Activated T-cell treated with anti-CD3 and anti-CD28 coated beads for 4 hours (primary cell): ENCODE measurements at regions not wholly inside any gene's neighbourhood (a gene's known extent, or its start where the extent isn't known, plus 50 kb on each side); places are given as distances from the start of the nearest gene placed in this dataset.

ENCODE experiments used
- DNase-seq: peaks from one replicate; pipeline ENCODE4 v3.0.0-alpha.2; 2020

GRCh38 chr9:129377181-129377580 is 199.1 kb upstream of the IER5L start:
- no peak for DNase-seq

DNA sequence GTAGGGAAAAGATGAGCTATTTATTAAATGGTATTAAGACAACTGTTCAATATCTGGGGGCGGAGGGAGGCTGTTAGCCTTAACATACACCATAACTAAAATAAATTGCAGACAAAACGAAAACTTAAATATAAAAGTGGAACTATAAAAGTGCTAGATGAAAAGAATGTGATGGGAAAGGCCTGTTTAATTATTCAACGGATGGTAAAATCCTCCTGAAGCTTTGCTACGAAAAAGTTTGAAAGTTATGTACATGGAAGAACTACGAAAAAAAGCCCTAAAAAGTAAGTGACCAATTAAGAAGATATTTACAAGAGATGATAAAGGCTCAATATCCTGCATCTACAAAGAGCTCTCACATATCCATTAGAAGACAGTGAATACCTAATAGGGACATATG is 197.8 kb upstream of the IER5L start:
- no peak for DNase-seq

DNA sequence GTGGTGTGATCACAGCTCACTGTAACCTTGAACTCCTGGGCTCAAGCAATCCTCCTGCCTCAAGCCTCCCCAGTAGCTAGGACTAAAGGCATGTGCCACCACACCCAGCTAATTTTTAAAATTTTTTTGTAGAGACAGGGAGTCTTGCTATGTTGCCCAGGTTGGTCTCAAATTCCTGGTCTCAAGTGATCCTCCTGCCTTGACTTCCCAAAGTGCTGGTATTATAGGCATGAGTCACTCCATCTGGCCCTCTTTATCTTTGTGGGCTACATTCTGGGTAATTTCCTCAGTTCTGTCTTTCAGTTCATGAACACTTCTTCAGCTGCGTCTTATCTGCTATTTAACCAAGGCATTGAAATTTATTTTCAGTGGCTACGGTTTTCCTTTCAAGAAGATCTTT is 196.6 kb upstream of the IER5L start:
- no peak for DNase-seq

DNA sequence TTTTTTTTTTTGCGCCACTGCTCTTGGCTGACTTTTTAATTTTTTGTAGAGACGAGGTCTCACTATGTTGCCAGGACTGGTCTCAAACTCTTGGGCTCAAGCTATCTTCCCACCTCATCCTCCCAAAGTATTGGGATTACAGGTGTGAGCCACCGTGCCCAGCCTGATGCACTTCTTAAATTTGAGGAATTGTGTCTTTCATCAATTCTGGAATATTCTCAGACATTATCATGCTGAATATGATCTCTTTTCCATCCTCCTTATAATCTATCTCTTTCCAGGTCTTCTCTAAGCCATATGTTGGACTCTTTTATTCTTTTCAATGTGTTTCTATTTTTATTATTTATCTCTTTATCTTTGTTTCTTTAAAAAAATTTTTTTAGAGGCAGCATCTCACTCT is 196.2 kb upstream of the IER5L start:
- no peak for DNase-seq

GRCh38 chr9:129373361-129373760 is 195.3 kb upstream of the IER5L start:
- DNase-seq: no peak

GRCh38 chr9:129370770-129371169 is 192.7 kb upstream of the IER5L start:
- DNase-seq: no peak

DNA sequence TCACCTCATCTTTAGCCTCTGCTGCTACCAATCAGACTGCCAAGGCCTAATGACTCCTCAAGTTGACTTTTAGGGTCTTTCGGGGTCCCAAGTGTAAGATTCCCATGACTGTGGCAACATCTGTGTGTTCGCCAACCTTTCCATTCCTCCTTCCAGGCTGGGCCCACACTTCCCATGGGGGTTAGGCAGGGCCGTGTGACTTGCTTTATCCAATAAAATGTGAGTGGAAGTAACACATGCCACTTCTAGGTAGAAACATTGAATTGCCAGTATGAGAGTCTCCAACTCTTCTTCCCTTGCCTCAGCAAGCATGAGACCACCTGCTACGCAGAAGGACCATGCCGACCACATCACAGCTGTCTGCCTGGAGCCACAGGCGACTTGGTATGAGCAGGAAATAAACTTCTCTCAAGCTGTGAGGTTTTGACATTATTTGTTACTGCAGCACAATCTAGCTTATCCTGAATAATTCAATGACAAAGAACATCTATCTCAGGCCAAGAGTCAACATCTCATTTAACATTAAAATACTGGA is 190.4 kb upstream of the IER5L start:
- no peak for DNase-seq

- DNase-seq: no peak
Observed at GRCh38 chr9:129367287-129367686, 189.2 kb upstream of the IER5L start.

DNA sequence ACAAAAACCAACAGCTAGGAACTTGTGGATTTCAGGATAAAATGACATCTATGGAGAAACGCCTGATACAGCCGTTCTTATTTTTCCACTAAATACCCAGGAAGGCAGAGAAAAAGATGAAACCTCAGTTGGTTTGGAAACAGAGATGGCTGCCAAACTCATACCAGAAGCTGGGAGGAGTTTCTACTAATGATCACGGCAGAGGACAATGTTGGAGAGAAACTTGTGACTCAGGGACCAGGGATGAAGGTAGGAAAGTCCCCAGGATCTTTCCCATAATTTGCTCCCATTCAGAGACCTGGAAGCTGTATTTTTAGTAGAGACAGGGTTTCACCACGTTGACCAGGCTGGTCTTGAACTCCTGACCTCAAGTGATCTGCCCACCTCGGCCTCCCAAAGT is 187.1 kb upstream of the IER5L start:
- no peak for DNase-seq

- no peak for DNase-seq
Observed at GRCh38 chr9:129363216-129363873, 185.3 kb upstream of the IER5L start.

DNA sequence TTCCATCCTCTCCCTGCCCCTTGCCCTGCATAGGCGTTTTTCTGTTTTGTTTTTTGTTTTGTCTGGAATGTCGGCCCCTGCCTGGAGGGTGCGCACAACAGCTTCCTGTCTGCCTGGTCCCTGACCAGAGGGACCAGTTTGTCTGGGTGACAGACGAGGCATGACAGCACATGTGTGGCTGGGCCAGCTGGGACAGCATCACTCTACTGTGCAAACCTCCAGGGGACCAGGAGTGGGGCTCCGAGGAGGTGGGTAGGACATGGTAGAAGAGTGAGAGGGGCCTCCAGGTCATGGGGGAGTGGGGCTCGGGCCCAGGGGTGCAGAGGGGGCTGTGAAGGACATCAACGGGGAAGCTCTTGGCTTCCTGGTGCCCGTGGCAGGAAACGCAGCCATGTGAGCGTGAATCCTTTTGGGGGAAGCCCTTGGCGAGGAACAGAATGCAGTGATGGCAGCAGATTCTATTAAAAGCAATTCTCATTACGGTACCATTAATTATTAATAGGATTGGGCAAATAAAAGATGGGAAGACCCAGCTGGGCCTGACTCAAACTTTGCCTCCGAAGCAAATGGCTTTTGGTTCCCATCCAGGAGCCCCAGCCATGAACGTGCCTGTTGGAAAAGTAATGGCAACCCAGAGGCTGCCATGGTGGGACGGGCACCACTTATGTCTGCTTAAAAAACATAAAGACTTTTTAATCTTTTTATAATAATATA is 184.4 kb upstream of the IER5L start:
- DNase-seq: no peak

DNA sequence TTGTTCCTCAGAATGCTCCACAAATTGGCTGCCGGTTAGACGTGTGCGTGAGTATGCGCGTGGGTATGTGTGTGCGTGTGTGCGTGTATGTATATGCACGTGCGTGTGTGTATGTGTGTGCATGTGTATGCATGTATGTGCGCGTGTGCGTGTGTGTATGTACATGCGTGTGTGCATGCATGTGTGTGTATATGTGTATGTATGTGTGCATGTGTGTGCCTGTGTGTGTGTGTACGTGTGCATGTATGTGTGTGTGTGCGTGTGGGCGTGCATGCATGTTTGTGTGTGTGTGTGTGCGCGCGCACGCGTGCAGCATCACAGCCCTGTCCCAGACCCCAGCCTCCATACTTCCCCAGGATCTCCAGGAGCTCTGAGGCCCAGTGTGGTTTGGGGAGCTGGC is 183.1 kb upstream of the IER5L start:
- DNase-seq: no peak

- no peak for DNase-seq
Observed at GRCh38 chr9:129359916-129360536, 182.0 kb upstream of the IER5L start.

DNA sequence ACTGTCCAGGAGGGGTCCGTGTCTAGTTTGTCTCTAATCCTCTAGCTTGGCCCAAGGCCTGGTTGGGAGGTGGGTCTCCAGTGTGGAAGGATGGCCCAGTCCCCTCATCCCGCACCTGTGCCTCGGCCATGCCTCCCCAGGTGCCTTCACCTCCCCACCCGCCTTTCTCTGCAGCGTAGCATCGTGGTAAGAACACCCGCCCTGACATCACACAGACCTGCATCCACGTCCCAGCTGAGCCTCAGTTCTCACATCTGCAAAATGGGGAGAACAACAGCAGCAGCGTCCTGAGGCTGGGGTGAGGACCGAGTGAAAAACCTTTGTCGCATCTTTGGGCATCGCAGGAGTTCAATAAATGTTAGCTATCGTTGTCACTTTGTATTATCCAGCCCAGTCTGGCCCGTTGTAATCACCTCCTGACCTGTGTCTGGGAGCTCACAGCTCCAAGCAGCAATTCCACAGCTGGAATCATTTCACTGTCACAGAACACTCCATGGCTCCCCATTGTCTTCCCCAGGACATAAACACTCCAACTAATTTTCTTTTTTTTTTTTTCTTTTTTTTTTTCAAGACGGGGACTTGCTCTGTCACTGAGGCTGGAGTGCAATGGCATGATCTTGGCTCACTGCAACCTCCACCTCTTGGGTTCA is 181.2 kb upstream of the IER5L start:
- DNase-seq: no peak

- DNase-seq: no peak
Observed at GRCh38 chr9:129358621-129359154, 180.6 kb upstream of the IER5L start.

DNA sequence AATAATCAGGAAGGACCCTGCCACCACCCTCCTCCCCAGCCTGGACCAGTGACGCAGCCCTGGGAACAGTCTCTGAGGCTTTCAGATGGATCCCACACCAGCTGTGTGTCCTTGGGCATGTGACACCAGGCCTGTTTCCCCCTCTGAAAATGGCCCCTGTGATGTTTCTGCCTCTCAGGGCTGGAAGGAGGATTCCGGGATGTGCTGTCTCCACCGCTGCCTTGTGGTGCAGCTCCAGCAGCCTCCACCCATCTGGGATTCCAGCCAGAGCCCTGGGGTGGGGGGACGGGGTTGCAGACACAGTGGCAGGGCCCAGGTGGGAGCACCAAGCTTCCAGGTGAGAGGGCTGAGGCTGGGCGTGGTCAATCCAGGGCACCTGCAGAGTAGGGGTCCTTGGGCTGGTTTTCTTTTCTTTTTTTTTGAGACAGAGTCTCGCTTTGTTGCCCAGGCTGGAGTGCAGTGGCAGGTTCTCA is 179.7 kb upstream of the IER5L start:
- DNase-seq: no peak

DNA sequence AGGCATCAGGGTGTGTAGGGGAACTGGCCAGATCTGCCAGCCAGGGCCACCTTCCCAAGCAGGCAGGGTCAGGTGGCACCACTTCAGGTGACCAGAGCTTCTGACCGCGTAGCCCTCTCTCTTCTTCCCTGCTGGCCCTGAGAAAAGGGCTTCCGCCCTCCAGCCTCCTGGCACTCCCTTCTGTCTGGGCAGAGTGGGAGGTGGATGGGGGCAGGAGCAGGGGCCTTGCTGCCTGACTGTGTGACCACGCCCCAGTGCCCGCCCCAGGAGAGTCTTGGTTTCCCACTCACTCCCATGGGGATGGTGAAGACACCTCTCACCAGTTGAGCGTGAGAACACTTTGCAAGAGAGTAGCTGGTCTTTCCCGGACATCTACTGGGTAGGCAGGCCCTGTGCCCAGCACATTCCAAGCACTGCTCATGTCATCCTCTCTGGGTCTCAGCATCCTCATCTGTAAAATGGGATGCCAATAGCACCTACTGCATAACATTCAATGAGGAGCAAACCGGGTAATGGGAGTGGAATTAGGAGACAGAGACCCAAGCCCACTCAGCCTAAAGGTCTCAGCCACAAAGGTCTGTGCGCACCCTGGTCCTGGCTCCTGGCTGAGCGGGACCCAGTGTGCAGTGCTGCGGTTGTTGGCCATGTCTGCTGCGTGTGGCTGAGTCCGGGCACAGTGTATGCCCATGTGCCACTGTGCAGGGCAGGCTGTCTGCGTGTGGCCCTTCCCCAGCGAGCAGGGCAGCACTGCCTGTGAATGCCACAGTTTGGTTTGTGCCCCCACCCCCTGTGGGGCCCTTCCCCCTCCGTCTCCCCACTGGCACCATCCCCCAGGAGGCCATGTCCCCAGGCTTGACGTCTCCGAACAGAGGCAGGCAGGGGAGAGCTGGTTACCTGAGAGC is 179.1 kb upstream of the IER5L start:
- no peak for DNase-seq

- DNase-seq: no peak
Observed at GRCh38 chr9:129355631-129356030, 177.6 kb upstream of the IER5L start.

DNA sequence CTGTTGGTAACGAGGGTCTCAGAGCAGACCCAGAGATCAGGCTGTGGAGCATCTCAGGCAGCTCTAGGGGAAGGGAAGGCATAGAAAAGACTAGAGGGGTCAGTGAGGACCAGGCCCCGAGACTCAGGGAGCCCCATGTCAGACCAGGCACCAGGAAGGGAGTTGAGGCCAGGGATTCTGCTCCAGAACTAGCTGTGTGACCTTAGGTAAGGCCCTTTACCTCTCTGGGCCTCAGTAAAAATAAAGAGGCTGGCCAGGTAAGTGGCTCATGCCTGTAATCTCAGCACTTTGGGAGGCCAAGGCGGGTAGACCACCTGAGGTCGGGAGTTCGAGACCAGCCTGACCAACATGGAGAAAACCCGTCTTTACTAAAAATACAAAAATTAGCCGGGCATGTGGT is 176.4 kb upstream of the IER5L start:
- no peak for DNase-seq

GRCh38 chr9:129353697-129354336 is 175.8 kb upstream of the IER5L start:
- DNase-seq: no peak

- no peak for DNase-seq
Observed at GRCh38 chr9:129352146-129352865, 174.2 kb upstream of the IER5L start.
